IPS-15b (cell line): ENCODE measurements at regions not wholly inside any gene's neighbourhood (a gene's known extent, or its start where the extent isn't known, plus 50 kb on each side); places are given as distances from the start of the nearest gene placed in this dataset.

Source experiments
- H3K27me3 ChIP-seq: one replicate; pipeline ENCODE4 v1.6.1; 2013; ENCODE audit warnings: low read length; ENCODE audit not compliant: control insufficient read depth, insufficient read depth
- H3K36me3 ChIP-seq: one replicate; pipeline ENCODE4 v1.6.1; 2013; ENCODE audit warnings: low read length; ENCODE audit not compliant: control insufficient read depth, insufficient read depth
- H3K4me1 ChIP-seq: one replicate; pipeline ENCODE4 v1.6.1; 2013; ENCODE audit warnings: mild to moderate bottlenecking, low read length; ENCODE audit not compliant: control insufficient read depth, insufficient read depth
- H3K4me3 ChIP-seq: one replicate; pipeline ENCODE4 v1.5.1; 2013; ENCODE audit warnings: low read depth, low read length
- H3K9ac ChIP-seq: one replicate; pipeline ENCODE4 v1.6.1; 2013; ENCODE audit warnings: low read depth, mild to moderate bottlenecking, low read length
- H3K9me3 ChIP-seq: one replicate; pipeline ENCODE4 v1.6.1; 2013; ENCODE audit warnings: mild to moderate bottlenecking, low read length; ENCODE audit not compliant: control insufficient read depth, insufficient read depth

DNA sequence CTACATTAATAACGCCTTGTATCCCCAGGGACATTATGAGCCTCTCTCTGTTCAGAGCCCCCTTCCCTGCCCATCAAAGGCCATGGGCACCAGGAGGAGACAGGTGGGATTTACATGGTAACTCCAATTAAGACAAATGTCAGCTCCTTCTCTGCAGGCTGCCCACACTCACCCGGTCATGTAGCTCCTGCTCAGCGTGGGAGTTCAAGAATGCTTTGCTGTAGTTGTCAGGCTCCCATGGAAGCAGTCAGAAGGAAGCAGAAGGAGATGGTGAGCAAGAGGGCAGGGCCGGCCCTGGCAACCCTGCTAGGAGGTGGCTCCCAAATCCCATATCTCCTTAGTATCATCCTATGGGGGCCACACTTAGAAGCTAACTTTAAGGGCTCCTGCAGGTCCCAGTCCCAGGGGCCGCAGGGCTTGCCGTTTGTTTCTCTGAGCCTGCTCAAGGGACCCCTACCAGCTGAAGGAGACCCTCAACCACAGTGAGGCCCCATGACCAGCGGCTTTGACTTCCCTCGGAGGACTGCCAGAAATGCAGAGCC is 218.4 kb upstream of the TLE3 start:
- H3K4me1 ChIP-seq, result peaks cover 6% of the 10 kb centered on the region
- no peaks in the 10 kb centered on the region for H3K27me3 ChIP-seq
- H3K36me3 ChIP-seq, result no peaks in the 10 kb centered on the region
- H3K9ac ChIP-seq, result no peak overlapping the region
- no peak overlapping the region for H3K4me3 ChIP-seq
- H3K9me3 ChIP-seq, result no peaks in the 10 kb centered on the region

DNA sequence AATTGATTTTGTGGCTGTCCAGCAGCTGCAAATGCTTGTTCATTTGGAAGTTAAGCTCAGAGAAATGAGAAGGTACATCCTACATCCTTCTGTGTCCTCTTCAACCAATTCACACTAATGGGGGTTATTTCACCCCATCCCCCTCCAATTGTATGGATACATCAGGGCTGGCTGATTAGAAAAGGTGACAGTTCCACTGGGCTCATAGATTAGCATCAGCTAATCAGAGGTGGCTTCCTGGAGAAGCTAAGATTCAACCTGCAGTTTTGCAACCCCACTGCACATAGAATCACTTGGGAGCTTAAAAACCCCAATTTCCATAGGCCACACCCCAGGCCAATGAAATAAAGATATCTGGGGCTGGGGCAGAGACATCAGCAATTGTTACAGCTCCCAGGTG is 217.7 kb upstream of the TLE3 start:
- Histone ChIP-seq H3K9ac (no peak overlapping the region), H3K36me3 (no peaks in the 10 kb centered on the region), H3K27me3 (no peaks in the 10 kb centered on the region), H3K9me3 (no peaks in the 10 kb centered on the region), H3K4me3 (no peak overlapping the region), H3K4me1 (peaks cover 6% of the 10 kb centered on the region)

DNA sequence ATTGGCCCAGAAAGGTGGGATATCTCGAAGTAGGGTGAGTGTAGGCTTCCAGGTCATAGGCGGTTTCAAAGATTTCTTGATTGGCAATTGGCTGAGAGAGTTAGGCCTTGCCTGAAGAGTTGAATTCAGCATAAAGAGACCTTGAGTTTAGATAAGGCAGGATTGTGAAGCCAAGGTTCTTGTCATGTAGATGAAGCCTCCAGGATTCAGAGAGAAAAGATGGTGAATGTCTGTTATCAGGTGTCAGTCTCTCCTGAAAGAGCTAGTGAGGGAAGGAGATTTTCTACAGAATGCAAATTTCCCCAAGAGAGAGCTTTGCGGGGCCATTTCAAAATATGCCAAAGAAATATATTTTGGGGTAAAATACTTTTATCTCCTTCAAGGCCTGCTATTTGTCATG is 217.0 kb upstream of the TLE3 start:
- H3K4me3 ChIP-seq, result no peak overlapping the region
- H3K9me3 ChIP-seq, result no peaks in the 10 kb centered on the region
- H3K4me1 ChIP-seq, result peaks cover 6% of the 10 kb centered on the region
- no peaks in the 10 kb centered on the region for H3K36me3 ChIP-seq
- H3K9ac ChIP-seq, result no peak overlapping the region
- H3K27me3 ChIP-seq, result no peaks in the 10 kb centered on the region

DNA sequence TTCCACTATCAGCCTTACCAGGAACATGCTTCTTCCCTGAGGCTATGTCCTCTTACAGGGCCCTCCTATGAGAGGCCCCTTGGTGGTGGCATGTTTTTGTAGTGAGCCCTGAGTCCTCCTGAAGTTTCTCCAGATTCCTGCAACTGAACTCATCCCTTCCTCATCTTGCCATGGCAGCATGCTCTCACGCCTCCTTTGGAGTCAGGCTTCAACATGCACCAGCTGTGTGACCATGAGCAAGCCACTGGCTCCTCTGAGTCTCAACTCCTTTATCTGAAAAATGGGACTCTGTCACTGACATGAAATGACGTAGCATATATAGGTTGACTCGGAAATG is 216.3 kb upstream of the TLE3 start:
- no peaks in the 10 kb centered on the region for H3K27me3 ChIP-seq
- H3K9ac ChIP-seq, result no peak overlapping the region
- H3K9me3 ChIP-seq, result no peaks in the 10 kb centered on the region
- no peak overlapping the region for H3K4me3 ChIP-seq
- no peaks in the 10 kb centered on the region for H3K36me3 ChIP-seq
- peaks cover 6% of the 10 kb centered on the region for H3K4me1 ChIP-seq

DNA sequence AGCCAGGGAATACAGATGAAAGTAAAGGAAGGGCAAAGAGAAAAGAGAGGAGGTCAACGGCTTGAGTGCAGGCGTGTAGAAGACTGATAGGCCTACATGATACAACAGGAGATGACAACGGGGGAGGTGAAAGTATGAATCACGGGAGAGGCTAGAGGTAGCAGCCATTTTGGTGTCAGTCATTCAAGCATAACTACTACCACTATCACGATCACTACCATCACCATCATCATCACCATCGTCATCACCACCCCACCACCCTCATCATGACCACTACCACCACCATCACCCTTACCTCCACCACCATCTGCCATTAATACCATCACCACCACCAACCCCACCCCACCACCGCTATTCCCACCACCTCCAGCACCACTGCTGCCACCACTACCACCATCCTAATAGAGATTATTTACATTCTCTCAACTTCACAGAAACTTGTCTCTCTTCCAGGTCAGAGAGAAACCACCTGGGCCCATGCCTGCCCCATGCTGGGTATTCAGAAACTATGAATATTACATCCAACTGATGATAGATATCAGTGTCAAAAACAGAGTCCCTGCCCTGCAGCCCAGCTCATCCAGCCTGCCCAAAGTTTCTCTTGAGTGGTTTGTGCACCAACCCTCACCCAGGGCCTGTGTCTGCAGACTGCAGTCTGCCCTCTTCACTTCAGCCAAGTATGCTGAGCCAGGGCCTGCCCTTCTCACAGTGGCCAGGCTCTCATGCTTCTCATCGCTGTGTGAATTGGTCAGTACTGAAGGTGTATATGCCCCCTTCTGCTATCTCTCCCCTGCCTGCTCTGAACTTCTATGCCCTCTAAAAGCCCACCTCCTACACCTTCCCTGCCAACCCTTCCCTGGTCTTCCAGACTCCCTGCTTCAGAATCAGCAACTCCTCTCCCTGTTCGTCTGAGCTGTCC is 215.6 kb upstream of the TLE3 start:
- Histone ChIP-seq H3K4me1 (peaks cover 6% of the 10 kb centered on the region), H3K36me3 (no peaks in the 10 kb centered on the region), H3K27me3 (no peaks in the 10 kb centered on the region), H3K9me3 (no peaks in the 10 kb centered on the region), H3K9ac (no peak overlapping the region), H3K4me3 (no peak overlapping the region)

DNA sequence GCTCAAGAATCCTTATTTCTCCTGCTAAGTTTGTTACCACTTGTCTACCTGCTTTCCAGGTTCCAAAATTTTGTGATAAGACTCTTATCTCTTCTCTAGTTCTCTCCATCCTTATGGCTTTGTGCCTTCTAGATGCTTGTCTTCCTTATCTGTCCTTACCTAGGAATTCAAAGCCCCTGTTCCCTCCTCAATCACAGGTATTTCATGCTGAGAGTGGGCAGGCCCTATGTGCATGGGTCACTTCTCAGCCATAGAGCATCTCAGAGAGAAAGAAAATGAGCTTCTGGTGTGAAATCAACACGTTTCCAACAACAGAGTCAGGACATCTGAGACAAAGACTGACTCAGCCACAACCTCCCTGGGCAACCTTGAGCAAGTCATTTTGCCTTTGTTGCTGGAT is 214.1 kb upstream of the TLE3 start:
- Histone ChIP-seq H3K36me3 (no peaks in the 10 kb centered on the region), H3K9me3 (no peaks in the 10 kb centered on the region), H3K4me1 (peaks cover 6% of the 10 kb centered on the region), H3K4me3 (no peak overlapping the region), H3K27me3 (no peaks in the 10 kb centered on the region), H3K9ac (no peak overlapping the region)

DNA sequence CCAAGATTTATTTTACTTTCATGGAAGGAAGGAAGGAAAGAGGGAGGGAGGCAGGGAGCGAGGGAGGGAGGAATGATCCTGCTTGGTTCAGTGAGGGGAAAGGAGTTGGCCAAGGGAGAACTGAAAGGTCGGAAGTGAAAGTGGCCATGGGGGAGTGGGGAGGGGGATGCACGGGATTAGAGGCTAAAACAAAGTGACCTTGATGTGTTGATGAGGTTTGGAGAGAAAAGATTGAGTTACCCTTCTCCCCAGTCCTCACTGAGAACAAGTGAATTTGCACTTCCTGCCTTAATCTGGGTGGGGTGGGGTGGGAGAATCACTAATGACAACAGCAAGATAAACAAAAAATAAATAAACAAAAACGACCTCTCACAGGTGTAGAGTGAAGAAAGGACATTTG is 212.0 kb upstream of the TLE3 start:
- no peaks in the 10 kb centered on the region for H3K27me3 ChIP-seq
- peaks cover 3% of the 10 kb centered on the region for H3K4me1 ChIP-seq
- H3K9ac ChIP-seq, result no peak overlapping the region
- H3K36me3 ChIP-seq, result no peaks in the 10 kb centered on the region
- no peaks in the 10 kb centered on the region for H3K9me3 ChIP-seq
- H3K4me3 ChIP-seq, result no peak overlapping the region

DNA sequence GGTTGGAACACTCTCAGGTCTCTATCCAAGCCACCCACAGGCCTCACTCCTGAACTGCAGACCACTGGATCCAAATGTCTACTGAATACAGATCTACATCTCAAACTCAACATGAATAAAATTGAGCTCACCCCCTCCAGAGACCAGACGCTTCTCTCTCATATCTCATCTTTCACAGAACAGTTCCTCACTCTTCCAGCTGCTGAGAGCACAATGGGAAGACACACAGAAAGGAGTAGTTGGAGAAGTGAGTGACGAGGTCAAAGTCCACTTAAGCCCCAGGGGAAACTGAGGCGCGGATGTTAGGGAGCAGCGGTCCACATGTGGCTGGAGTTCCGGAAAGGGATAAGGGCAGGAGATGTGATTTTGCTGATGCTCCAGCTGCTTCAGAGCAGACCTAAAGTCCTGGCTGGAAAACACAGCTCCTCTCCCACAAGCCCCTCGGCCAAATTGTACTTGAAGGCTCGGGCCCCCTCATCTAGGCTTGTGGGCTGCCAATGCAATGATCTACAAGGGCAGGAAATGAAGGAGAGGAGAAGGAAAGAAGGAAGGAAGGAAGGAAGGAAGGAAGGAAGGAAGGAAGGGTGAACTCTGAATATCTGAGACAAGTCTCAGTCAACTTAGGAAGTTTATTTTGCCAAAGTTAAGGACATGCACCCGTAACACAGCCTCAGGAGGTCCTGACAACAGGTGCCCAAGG is 211.2 kb upstream of the TLE3 start:
- Histone ChIP-seq H3K4me1 (no peaks in the 10 kb centered on the region), H3K4me3 (no peak overlapping the region), H3K36me3 (no peaks in the 10 kb centered on the region), H3K9ac (no peak overlapping the region), H3K9me3 (no peaks in the 10 kb centered on the region), H3K27me3 (no peaks in the 10 kb centered on the region)

DNA sequence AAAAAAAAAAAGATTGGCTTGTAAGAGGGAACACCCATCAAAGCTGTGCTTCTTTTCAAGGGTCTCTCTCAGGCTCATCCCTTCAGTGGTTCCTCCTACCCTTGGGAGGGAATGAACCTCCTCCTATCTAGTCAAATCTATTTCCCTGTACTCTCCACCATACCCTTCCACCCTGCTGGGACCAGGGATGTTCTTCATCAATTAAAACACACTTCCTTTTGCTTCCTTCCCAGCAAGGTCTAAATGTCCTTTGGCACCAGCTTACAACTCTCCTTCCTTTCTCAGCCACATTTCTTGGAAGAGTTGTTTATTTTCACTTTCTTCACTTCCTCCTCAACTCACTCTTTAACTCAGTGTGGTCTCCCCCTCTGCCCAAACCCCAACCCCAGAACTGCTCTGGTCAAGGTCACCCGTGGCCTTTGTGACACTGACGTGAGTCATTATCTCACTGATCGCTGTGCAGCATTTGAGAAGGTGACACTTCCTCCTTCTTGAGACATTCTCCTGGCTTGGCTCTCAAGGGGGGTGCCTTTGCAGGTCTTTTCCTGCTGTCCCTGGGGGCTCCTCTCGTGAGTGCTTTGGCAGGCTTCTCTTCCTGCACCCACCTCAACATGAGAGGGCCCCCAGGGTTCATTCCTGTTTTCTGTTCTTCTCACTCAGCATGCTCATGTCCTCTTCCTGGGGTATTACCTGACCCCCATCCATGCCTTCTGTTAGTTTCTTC is 210.5 kb upstream of the TLE3 start:
- Histone ChIP-seq H3K27me3 (no peaks in the 10 kb centered on the region), H3K4me1 (no peaks in the 10 kb centered on the region), H3K36me3 (no peaks in the 10 kb centered on the region), H3K9ac (no peak overlapping the region), H3K4me3 (no peak overlapping the region), H3K9me3 (no peaks in the 10 kb centered on the region)

DNA sequence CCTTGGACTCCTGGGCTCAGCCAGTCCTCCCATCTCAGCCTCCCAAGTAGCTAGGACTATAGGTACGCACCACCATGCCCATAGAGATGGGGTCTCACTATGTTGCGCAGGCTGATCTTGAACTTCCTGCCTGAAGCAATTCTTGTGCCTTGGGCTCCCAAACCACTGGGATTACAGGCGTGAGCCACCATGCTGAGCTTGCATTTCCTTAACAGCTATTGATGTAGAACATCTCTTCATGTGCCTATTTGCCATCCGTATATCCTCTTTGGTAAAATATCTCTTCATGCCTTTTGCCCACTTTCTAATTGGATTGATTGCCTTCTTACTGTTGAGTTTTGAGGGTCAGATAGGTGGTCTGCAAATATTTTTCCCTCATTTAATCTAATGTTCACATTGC is 208.9 kb upstream of the TLE3 start:
- H3K9me3 ChIP-seq, result no peaks in the 10 kb centered on the region
- H3K36me3 ChIP-seq, result no peaks in the 10 kb centered on the region
- H3K4me3 ChIP-seq, result no peak overlapping the region
- no peaks in the 10 kb centered on the region for H3K4me1 ChIP-seq
- no peak overlapping the region for H3K9ac ChIP-seq
- H3K27me3 ChIP-seq, result no peaks in the 10 kb centered on the region

DNA sequence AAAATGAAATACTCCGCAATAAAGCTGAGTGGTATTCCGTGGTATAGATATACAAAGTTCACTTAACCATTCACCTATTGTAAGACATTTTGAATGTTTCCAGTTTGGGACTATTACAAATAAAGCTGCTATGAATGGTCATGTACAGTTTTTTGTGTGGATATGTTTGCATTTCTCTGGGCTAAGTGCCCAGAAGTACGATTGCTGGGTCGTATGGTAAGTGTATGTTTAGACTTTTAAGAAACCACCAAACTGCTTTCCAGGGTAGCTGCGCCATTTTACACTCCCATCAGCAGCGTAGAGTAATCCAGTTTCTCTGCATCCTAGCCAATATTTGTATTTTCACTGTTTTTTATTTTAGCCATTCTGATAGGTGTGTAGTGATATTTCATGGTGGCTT is 208.4 kb upstream of the TLE3 start:
- Histone ChIP-seq H3K4me1 (no peaks in the 10 kb centered on the region), H3K27me3 (no peaks in the 10 kb centered on the region), H3K36me3 (no peaks in the 10 kb centered on the region), H3K9me3 (no peaks in the 10 kb centered on the region), H3K9ac (no peak overlapping the region), H3K4me3 (no peak overlapping the region)
